ENCODE measurements at regions not wholly inside any gene's neighbourhood (a gene's known extent, or its start where the extent isn't known, plus 50 kb on each side); places are given as distances from the start of the nearest gene placed in this dataset.
"Not testable (repeated sequence)": the region's sequence is repeated elsewhere in the genome, so short reads cannot be mapped to it uniquely, and the experiment has no call there.

GRCh38 chr14:51597261-51598001 lies 54.3 kb upstream of the FRMD6 start:
- Histone ChIP-seq H3K4me3 (no peak overlapping the region), H3K36me3 (ENCODE audit: low read depth) (no peaks in the 10 kb centered on the region)

GRCh38 chr14:51598924-51599600 lies 52.6 kb upstream of the FRMD6 start:
- H3K36me3 ChIP-seq (ENCODE audit: low read depth); intact Hi-C loops (cut with DNase I, micrococcal nuclease); H3K9me3 ChIP-seq; H3K4me1 ChIP-seq (ENCODE audit: low read depth); H3K4me3 ChIP-seq; ATAC-seq; DNase-seq: not testable (repeated sequence)

More at GRCh38 chr14:51597261-51598001, 54.3 kb upstream of the FRMD6 start:
- no peaks in the 10 kb centered on the region for H3K4me1 ChIP-seq (ENCODE audit: low read depth)
- intact Hi-C loops (cut with DNase I, micrococcal nuclease), result no loop called here
- ATAC-seq, result no peak
- H3K9me3 ChIP-seq, result no peaks in the 10 kb centered on the region
- no peak for TF ChIP-seq CTCF (IDR thresholded peaks at IDR 0.05)
- DNase-seq, result no peak

DNA sequence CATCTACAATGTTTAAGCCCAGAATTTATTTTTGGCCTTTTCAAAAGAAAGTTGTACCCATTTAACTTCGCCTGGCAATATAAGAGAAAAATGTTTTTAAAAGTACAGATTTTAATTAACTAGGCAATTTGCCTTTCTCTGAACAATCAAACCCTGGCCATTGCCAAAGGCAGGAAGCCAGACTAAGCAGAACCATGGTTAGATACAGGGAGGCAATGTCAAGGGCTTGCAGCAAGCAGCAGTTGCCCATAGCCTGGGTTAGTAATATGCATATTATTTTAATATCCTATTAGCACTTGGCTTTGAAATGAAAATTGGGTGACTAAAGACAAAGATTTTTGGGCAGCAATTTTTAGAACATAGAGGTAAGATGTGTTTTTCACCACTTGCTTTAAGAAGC lies 51.1 kb upstream of the FRMD6 start:
- ATAC-seq (no peak), DNase-seq (no peak)
- intact Hi-C loops (cut with DNase I, micrococcal nuclease), result no loop called here
- no peaks in the 10 kb centered on the region for H3K4me1 ChIP-seq (ENCODE audit: low read depth)
- no peaks in the 10 kb centered on the region for H3K9me3 ChIP-seq
- no peak for TF ChIP-seq CTCF (IDR thresholded peaks at IDR 0.05)
- no peaks in the 10 kb centered on the region for H3K36me3 ChIP-seq (ENCODE audit: low read depth)
- no peak overlapping the region for H3K4me3 ChIP-seq

Measured in mucosa of descending colon (tissue), 3 donors.